ENCODE measurements at regions not wholly inside any gene's neighbourhood (a gene's known extent, or its start where the extent isn't known, plus 50 kb on each side); places are given as distances from the start of the nearest gene placed in this dataset.

GRCh38 chr7:42805601-42806000, 106.3 kb downstream of the C7orf25 start:
- no peak overlapping the region for H2AFZ ChIP-seq (ENCODE audit: low read length)
- H3K4me1 Mint-ChIP-seq: peaks cover 7 to 14% of the 10 kb centered on the region in 2 experiments
- no CpG with 5 or more reads among the region's 2 CpGs for WGBS (ENCODE audit: extremely low coverage, insufficient read length, low lambda C conversion rate)

More at GRCh38 chr7:42805601-42806000, 106.3 kb downstream of the C7orf25 start:
- H3K14ac ChIP-seq (ENCODE audit: insufficient read depth, low read length): no peak overlapping the region
- no peak overlapping the region for H4K91ac ChIP-seq (ENCODE audit: insufficient read length, low read depth, low read length)
- H3K79me1 ChIP-seq (ENCODE audit: insufficient read depth, low read depth, low read length, poor library complexity, severe bottlenecking): no peaks in the 10 kb centered on the region
- H3K4ac ChIP-seq (ENCODE audit: low read depth, low read length): no peak overlapping the region
- no peak overlapping the region for H3K9ac ChIP-seq (ENCODE audit: extremely low read depth, insufficient read length, low read length)
- H4K20me1 ChIP-seq (ENCODE audit: control insufficient read depth, insufficient read depth, insufficient read length): no peaks in the 10 kb centered on the region
- H3K27me3 Mint-ChIP-seq (ENCODE audit: low read depth): no peaks in the 10 kb centered on the region
- H4K5ac ChIP-seq (ENCODE audit: insufficient read length, low read depth, low read length): no peak overlapping the region
- H3K9me3 ChIP-seq (ENCODE audit: control insufficient read depth, low read depth, low read length): no peaks in the 10 kb centered on the region
- no peak overlapping the region for H3K4me2 ChIP-seq (ENCODE audit: insufficient read depth, insufficient read length, low read length)
- no peak overlapping the region for H3K56ac ChIP-seq (ENCODE audit: insufficient read length, low read depth, low read length)
- H3T11ph ChIP-seq (ENCODE audit: low read length): no peak overlapping the region
- no peak overlapping the region for H2BK20ac ChIP-seq (ENCODE audit: low read depth, low read length, poor library complexity, severe bottlenecking)
- no peak overlapping the region for H2AK5ac ChIP-seq (ENCODE audit: insufficient read length, low read length)
- H3K27ac Mint-ChIP-seq: no peak overlapping the region
- no peak overlapping the region for H3K18ac ChIP-seq (ENCODE audit: insufficient read length, low read depth, low read length)
- no peak overlapping the region for H2BK5ac ChIP-seq (ENCODE audit: insufficient read length, low read length)
- H3K36me3 Mint-ChIP-seq (ENCODE audit: insufficient read depth in 1 of 3, low read depth in 3 of 3): no peaks in the 10 kb centered on the region; a peak in 2 of 7 replicates
- no peaks in the 10 kb centered on the region for H3K79me2 ChIP-seq (ENCODE audit: insufficient read depth, low read length)
- H3K23me2 ChIP-seq (ENCODE audit: insufficient read length, low read depth, low read length, poor library complexity, severe bottlenecking): no peaks in the 10 kb centered on the region
- no peak overlapping the region for H2BK15ac ChIP-seq (ENCODE audit: low read depth, low read length)
- DNase-seq: no peak
- no peak overlapping the region for H3K23ac ChIP-seq (ENCODE audit: insufficient read length, low read depth, low read length)
- H3K9me3 Mint-ChIP-seq: peaks cover 0 to 5% of the 10 kb centered on the region in 2 experiments; a peak in 3 of 5 replicates
- no peak overlapping the region for H3K27ac ChIP-seq (ENCODE audit: insufficient read length, low read depth, low read length)
- H3K27me3 ChIP-seq (ENCODE audit: insufficient read depth, low read length): no peaks in the 10 kb centered on the region
- H3K4me3 Mint-ChIP-seq: no peak overlapping the region
- TF ChIP-seq CTCF (conservative IDR thresholded peaks at IDR 0.05): no peak
- no peak overlapping the region for H2BK12ac ChIP-seq (ENCODE audit: insufficient read length, low read depth, low read length)
- H3K4me1 ChIP-seq (ENCODE audit: insufficient read depth, low read length): no peaks in the 10 kb centered on the region
- no peak overlapping the region for H4K8ac ChIP-seq (replicated peaks; ENCODE audit: insufficient read length, low read depth, low read length)
- H2BK120ac ChIP-seq (ENCODE audit: low read depth, low read length, poor library complexity, severe bottlenecking): no peak overlapping the region
